RCC 7860 (cell line): ENCODE measurements at regions not wholly inside any gene's neighbourhood (a gene's known extent, or its start where the extent isn't known, plus 50 kb on each side); places are given as distances from the start of the nearest gene placed in this dataset.
"Not testable (repeated sequence)": the region's sequence is repeated elsewhere in the genome, so short reads cannot be mapped to it uniquely, and the experiment has no call there.

Experiments
- DNase-seq: peaks from one replicate; pipeline ENCODE4 v3.0.0-alpha.2; 2015; ENCODE audit warnings: low spot score
- FAIRE-seq: peaks from 2 replicates; lab custom pipeline; 2012; peaks lifted over from hg19 to GRCh38; lab: Jason Lieb, UNC

DNA sequence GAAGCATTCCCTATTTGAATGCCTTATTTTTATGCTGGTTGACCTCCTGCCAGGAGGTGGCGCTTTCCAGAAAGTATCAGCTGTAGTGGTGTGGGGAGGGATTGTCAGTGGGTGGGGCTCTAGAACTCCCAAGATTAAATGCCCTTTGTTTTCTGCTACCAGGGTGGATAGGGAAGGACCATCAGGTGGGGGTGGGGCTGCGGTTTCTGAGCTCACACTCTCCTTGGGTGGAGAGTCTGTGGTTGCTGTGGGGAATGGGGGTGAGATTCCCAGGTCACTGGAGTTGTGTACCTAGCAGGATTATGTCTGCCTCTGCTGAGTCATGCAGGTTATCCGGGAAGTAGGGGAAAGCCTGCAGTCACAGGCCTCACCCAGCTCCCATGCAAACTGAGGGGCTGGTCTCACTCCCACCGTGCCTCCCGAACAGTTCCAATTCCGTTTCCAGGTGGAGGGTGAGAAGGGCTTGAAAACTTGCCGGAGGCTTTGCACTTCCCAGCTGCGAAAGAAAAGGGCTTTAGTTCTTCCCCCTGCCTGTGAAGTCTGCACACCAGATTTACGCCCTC lies 68.3 kb downstream of the ALG10B start:
- DNase-seq (peak; percentile 76), FAIRE-seq (peak; percentile 82)

- FAIRE-seq: no peak
These were observed 68.9 kb downstream of the ALG10B start for GRCh38 chr12:38385486-38385885.

DNA sequence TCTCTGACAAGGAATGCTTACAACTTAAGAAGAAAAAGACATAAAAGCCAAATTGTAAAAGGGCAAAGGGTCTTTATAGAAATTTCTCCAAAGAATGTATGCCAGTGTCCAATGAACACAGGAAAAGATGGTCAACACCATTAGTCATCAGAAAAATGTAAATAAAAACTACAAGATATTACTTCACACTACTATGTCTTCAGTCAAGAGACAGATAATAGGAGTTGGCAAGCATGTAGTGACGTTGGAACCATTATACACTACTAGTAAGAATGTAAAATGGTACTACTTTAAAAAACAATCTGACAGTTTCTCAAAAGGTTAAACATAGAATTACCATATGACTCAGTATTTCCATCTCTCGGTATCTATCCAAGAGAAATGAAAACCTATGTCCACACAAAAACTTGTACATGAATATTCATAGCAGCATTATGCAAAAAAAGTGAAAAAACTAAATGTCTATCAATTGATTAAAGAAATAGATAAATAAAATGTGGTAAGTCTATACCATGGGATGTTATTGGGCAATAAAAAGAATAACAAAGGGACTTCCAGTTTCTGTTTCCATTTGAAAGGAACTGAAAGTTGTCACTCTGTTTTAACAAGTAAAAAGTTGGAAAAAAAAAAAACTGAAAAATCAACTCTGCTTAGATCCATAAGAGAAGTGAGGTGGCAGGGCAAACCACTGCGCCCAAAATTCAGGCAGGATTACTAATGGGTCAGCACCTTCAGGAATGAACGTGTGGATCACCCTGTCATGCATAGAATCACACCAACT lies 69.8 kb downstream of the ALG10B start:
- FAIRE-seq (no peak), DNase-seq (no peak)

More at GRCh38 chr12:38385486-38385885, 68.9 kb downstream of the ALG10B start:
- DNase-seq: no peak

DNA sequence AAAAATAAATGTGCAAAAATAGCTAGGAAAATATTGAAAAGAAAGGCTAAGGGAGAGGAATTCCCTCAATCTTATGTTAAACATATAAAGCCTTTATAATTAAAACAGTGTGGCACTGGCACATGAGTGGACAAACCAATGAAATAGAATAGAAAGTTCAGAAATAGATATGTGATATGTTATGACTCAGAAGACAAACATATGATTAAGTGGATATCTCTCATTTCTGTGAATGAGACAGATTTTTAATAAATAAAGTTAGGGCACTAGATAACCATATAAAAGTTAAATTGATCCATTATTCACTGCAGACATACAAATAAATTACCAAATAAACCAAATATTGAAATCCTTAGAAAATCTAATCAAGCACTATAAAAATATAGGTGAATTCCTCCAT lies 73.0 kb downstream of the ALG10B start:
- no peak for DNase-seq

GRCh38 chr12:38391007-38391406 lies 74.4 kb downstream of the ALG10B start:
- DNase-seq (no peak), FAIRE-seq (no peak)

More for the DNA sequence above, 73.0 kb downstream of the ALG10B start:
- no peak for FAIRE-seq

DNA sequence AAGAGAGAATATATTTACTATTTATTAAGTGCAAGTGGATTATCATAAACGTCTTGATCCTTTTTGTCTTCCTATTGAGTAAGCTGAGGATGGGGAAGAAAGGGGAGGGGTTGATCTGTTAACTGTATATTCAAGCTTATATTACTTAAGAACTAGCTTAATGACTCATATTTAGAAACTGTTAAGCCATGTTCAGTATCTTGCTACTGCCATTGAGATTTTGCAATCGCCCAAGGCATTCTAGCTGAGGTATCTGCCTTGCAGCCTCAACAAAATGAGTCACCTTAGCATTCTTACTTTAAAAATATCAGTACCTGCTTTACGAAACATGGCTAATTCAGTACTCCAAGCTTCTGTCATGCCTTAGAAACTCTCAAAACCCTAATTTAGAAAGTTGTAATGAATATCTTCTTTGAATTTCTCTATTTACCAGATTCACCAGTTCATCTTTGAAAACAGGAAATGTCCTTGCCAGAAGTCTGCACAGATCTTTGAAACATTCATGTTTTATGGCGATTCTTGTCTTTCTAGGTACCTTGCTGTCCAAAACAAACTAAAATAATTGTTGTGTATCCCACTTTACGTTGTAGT lies 76.1 kb downstream of the ALG10B start:
- FAIRE-seq: no peak
- peak; percentile 16 for DNase-seq

GRCh38 chr12:38399711-38400206 lies 83.2 kb downstream of the ALG10B start:
- DNase-seq (no peak), FAIRE-seq (no peak)

DNA sequence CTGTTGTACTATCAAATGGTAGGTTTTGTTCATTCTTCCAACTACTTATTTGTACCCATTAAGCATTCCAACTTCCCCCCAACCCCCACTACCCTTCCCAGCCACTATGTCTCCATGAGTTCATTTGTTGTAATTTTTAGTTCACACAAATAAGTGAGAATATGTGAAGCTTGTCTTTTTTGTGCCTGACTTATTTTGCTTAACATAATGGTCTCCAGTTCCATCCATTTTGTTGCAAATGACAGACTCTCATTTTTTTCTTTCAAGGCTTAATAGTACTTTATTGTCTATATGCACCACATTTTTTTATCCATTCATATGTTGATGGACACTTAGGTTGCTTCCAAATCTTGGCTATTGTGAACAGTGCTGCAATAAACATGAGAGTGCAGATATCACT lies 86.2 kb downstream of the ALG10B start:
- FAIRE-seq: no peak
- no peak for DNase-seq

- FAIRE-seq: no peak
- DNase-seq: no peak
These were observed 92.9 kb downstream of the ALG10B start for GRCh38 chr12:38409511-38409910.

DNA sequence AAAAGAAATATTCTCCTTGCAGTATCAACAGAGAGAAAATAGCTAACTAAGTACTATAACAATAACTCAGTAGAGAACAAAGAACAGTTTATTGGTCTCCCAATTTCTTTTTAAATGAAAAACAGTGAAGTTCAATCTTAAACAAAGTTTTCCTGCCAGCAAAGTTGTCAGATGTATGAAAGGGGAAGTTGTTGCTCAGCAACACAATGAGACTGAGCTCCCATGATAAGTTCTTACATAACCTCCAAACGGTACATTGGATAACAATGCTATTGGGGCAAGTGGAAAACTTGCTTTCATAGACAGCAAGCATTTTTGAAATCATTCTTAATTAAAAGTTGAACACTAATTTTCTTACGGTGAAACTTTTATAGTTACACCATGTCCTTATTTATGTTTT lies 94.9 kb downstream of the ALG10B start:
- FAIRE-seq (no peak), DNase-seq (no peak)

- DNase-seq (no peak), FAIRE-seq (no peak)
These were observed 95.4 kb downstream of the ALG10B start for GRCh38 chr12:38411946-38412345.

- DNase-seq (peak; percentile 35), FAIRE-seq (no peak)
These were observed 100.5 kb downstream of the ALG10B start for GRCh38 chr12:38417101-38417500.

DNA sequence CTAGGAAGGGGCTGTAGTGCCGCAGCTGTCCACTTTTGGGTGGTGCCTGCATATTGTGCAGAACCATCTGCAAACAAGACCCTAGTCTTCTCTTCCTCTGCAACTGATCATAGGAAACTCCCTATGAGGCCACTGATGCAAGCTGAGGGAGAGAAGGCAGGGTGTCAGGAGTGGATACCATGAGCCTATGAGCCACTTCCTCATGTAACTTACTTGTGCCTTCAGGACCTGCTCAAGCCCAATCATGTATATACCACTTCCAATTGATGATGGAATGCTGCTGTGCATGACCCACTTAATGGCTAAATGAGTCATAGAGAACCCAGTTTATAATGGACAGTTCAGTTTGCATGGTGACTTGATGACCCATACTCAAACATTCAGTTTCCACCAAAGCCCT lies 107.9 kb downstream of the ALG10B start:
- no peak for FAIRE-seq
- no peak for DNase-seq

DNA sequence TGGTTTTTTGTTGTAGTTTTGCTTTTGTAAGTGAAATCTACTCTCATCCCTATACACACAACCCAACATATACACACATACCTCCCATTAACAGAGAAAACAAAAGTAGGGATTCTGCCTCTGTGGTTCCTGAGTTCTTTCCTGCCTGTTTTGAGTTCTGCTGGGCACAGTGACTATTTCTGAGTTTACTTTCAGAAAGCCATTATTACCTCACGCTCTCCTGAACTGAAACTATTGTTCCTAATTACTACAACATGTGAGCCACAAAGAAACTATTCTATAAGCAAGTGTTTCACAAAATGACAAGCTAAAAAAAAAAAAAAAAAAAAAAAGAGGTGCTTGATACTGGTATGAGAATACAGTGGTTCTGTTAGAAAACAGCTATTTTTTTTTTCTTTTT lies 110.9 kb downstream of the ALG10B start:
- DNase-seq: no peak
- FAIRE-seq: no peak

GRCh38 chr12:38431921-38432320 lies 115.3 kb downstream of the ALG10B start:
- DNase-seq (no peak), FAIRE-seq (no peak)

- FAIRE-seq, DNase-seq: not testable (repeated sequence)
These were observed 125.3 kb downstream of the ALG10B start for GRCh38 chr12:38441871-38442281.

- no peak for FAIRE-seq
- DNase-seq: no peak
These were observed 128.5 kb downstream of the ALG10B start for GRCh38 chr12:38445040-38445439.

- FAIRE-seq (no peak), DNase-seq (no peak)
These were observed 132.4 kb downstream of the ALG10B start for GRCh38 chr12:38448991-38449390.

DNA sequence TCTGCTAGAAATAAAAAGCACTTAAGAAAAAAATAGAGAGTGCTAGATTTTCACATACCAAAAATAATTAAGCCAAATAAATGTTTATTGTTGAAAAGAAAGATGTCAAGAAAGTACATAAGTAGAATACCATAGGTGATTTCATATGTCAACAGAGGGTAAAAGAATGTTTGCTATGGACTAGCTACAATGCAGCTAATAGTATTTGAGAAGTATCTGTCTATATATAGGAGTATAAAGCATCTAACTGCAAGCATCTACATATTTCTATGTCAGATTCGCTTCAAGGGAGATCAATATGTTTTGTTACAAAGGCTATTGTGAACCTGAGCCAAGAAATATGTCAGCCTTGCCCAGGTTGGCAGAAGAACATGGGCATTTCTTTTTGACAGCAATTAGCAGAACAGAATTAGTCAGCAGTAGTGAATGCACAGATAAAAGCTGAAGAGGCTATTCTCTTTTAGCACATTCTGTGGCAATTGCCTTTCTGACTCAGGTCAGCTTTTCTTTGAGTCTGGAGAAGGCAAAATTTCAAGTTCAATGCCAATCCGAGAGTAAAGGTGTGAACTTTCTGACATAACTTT lies 140.1 kb downstream of the ALG10B start:
- no peak for FAIRE-seq
- DNase-seq: no peak

GRCh38 chr12:38465020-38465419 lies 148.4 kb downstream of the ALG10B start:
- DNase-seq (no peak), FAIRE-seq (no peak)

- no peak for DNase-seq
- FAIRE-seq: no peak
These were observed 153.1 kb downstream of the ALG10B start for GRCh38 chr12:38469715-38470114.
